Activated naive CD4-positive, alpha-beta T cell treated with anti-CD3 and anti-CD28 coated beads, Interleukin-2, amount 50 U/mL, for 24 hours (primary cell): ENCODE measurements at regions not wholly inside any gene's neighbourhood (a gene's known extent, or its start where the extent isn't known, plus 50 kb on each side); places are given as distances from the start of the nearest gene placed in this dataset.
"Not testable (repeated sequence)": the region's sequence is repeated elsewhere in the genome, so short reads cannot be mapped to it uniquely, and the experiment has no call there.

Experiments
- H3K27ac Mint-ChIP-seq: one replicate; pipeline ENCODE4 v1.8.0; 2021; ENCODE audit warnings: mild to moderate bottlenecking, mixed read lengths
- H3K27me3 Mint-ChIP-seq: one replicate; pipeline ENCODE4 v1.8.0; 2021; ENCODE audit warnings: mixed read lengths
- H3K36me3 Mint-ChIP-seq: one replicate; pipeline ENCODE4 v1.8.0; 2021; ENCODE audit warnings: mixed read lengths
- H3K4me1 Mint-ChIP-seq: one replicate; pipeline ENCODE4 v1.8.0; 2021; ENCODE audit warnings: mixed read lengths
- H3K4me3 Mint-ChIP-seq: one replicate; pipeline ENCODE4 v1.8.0; 2021; ENCODE audit warnings: mild to moderate bottlenecking, mixed read lengths
- H3K9me3 Mint-ChIP-seq: one replicate; pipeline ENCODE4 v1.8.0; 2021; ENCODE audit warnings: mixed read lengths

DNA sequence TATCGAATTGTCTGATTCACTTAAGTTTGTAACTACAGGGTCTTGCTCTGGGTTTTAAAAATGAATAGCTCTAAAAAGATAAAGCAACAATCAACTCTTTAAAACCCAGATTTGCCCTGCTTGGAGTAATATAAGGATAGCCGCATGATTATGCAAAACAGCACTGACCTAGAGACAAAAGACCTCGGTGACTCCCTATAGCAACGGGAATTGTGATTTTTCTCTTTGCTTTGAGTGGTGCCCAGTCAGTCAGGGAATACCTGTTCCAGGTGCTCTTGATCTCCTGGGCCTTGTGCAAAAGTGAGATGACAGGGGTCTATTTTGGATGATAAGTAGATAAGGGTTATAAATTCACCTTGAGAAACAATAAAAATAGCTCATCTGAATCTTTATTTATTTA is 336.3 kb upstream of the NOX3 start:
- Mint-ChIP-seq H3K9me3 (peaks cover 5% of the 10 kb centered on the region), H3K4me1 (no peaks in the 10 kb centered on the region), H3K27ac (no peak overlapping the region), H3K27me3 (peaks cover 1% of the 10 kb centered on the region), H3K4me3 (no peak overlapping the region), H3K36me3 (peaks cover 1% of the 10 kb centered on the region)

DNA sequence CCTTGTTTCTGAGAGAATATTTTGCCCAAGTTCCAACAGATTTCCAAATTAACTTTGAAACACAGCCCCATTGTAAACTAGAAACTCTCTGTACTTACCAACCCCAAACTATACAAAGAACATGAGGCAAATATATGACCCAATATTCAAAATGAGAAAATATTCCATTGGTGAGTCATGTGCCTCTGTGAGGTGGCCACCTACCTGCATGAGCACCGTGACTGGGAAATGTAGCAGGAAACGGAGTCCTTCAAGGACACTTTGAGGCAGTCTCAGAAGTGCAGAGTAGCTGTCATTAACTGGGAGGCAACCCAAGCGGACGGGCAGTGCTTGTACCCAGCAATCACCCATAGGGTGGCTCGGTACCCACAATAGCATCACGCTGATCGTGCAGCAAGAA is 335.5 kb upstream of the NOX3 start:
- H3K27me3 Mint-ChIP-seq: peaks cover 3% of the 10 kb centered on the region
- peaks cover 7% of the 10 kb centered on the region for H3K9me3 Mint-ChIP-seq
- peaks cover 2% of the 10 kb centered on the region for H3K36me3 Mint-ChIP-seq
- no peaks in the 10 kb centered on the region for H3K4me1 Mint-ChIP-seq
- H3K27ac Mint-ChIP-seq: no peak overlapping the region
- no peak overlapping the region for H3K4me3 Mint-ChIP-seq

DNA sequence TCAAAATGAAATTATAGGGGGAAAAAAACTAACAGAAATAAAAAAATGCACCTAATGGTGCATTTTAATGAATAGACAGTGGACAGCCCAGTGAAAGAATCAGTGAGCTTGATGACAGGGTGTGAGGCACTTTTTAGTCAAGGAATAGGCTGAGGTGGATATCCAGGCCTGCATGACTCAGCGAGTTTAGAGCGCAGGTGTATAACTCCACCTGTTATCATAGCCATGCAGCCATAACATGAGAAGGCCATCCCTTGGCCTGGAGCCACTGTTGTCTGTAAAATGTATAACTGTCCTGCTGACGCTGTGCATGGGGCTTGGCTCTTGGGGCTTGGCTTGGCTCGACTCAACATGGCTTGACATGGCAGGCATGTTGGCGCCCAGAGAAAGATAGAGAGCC is 331.5 kb upstream of the NOX3 start:
- H3K9me3 Mint-ChIP-seq: peaks cover 7% of the 10 kb centered on the region
- no peak overlapping the region for H3K4me3 Mint-ChIP-seq
- H3K4me1 Mint-ChIP-seq: no peaks in the 10 kb centered on the region
- peaks cover 3% of the 10 kb centered on the region for H3K27me3 Mint-ChIP-seq
- peaks cover 2% of the 10 kb centered on the region for H3K36me3 Mint-ChIP-seq
- no peak overlapping the region for H3K27ac Mint-ChIP-seq

DNA sequence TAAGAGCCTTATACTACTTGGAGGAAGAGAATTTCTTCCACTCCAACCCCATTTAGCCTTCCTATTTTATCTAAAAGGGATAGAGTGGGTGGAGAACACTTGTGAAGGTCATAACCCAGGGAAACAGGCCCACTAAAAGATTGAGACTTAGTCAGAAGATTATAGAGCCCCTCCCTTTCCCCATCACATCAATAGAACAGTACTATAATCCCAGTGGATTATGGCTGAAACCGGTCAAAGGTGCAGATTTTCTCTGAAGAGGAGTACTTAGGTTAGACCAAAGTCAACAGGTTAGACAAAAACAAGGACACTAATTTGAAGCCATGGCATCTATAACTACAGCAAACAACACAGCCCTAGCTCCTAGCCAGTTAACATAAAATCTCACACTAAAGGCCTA is 330.9 kb upstream of the NOX3 start:
- Mint-ChIP-seq H3K4me3 (no peak overlapping the region), H3K36me3 (peaks cover 2% of the 10 kb centered on the region), H3K27me3 (peaks cover 3% of the 10 kb centered on the region), H3K27ac (no peak overlapping the region), H3K9me3 (peaks cover 7% of the 10 kb centered on the region), H3K4me1 (no peaks in the 10 kb centered on the region)

DNA sequence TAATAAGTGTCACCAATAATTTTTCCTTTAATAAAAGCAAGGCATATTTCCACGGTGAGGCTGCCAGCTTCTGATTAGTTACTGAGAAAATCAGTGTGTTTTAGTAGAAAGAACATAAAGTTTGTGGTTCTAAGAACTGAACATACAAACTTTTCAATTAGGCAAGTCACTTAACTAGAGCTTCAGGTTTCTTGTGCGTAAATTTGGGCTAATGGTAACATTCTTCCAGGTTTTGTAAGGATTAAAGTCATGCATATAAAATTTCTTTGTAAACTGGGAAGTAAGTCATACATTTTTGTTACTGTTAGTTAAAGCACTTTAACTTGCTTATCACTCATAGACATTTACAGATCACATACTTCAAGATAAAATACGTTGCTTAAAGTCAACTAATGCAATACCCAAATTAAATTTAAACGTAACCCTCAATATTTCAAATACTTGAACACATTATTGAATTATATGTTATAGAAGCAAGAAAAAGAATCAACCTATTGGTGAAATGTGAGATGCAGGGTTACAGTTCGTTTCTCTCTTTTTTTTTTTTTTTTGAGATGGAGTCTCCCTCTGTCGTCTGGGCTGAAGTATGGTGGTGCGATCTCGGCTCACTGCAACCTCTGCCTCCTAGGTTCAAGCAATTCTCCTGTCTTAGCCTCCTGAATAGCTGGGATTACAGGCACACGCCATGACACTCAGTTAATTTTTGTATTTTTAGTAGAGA is 327.3 kb upstream of the NOX3 start:
- H3K27ac Mint-ChIP-seq: no peak overlapping the region
- H3K27me3 Mint-ChIP-seq: peaks cover 3% of the 10 kb centered on the region
- H3K4me1 Mint-ChIP-seq: no peaks in the 10 kb centered on the region
- no peak overlapping the region for H3K4me3 Mint-ChIP-seq
- peaks cover 2% of the 10 kb centered on the region for H3K36me3 Mint-ChIP-seq
- H3K9me3 Mint-ChIP-seq: peaks cover 7% of the 10 kb centered on the region

DNA sequence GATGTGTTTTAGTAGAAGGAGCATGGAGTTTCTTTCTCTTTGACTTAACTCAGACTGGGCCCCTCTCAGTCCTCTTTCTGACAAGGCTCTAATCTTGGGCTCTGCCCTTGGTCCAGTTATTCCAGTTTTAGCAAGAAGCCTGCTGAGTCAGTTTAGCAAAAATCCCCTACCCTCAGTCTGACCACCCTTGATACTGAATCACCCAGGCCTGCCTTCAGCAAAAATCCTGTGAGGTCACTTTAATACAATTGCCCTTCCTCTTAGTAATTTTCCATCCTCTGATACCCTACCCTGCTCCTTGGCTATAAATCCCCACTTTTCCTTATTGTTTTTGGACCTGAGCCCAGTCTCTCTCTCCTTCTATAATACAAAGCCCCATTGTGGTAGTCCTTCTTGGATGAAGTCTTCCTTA is 326.7 kb upstream of the NOX3 start:
- Mint-ChIP-seq H3K27ac (no peak overlapping the region), H3K4me1 (no peaks in the 10 kb centered on the region), H3K9me3 (peaks cover 7% of the 10 kb centered on the region), H3K4me3 (no peak overlapping the region), H3K36me3 (peaks cover 2% of the 10 kb centered on the region), H3K27me3 (peaks cover 3% of the 10 kb centered on the region)

DNA sequence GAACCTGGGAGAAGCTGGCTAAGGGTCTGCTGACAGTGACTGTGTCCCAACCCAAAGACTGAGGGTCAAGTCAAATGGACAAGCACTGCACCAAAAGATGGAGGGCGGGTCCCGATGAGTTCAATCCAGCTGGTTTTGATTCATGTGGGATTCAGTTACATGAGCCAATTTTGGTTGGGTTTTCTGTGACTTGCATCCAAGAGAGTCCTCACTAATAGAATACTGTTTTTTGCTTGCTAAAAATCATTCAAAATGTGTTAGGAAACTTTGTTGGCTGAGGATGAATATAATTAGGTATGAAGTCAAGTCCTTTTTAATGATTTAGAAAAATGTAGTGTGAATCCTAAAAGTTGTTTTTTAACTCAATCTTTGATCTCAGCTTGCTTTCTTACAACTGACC is 323.8 kb upstream of the NOX3 start:
- Mint-ChIP-seq H3K27ac (no peak overlapping the region), H3K27me3 (no peaks in the 10 kb centered on the region), H3K4me3 (no peak overlapping the region), H3K36me3 (no peaks in the 10 kb centered on the region), H3K9me3 (no peaks in the 10 kb centered on the region), H3K4me1 (no peaks in the 10 kb centered on the region)

DNA sequence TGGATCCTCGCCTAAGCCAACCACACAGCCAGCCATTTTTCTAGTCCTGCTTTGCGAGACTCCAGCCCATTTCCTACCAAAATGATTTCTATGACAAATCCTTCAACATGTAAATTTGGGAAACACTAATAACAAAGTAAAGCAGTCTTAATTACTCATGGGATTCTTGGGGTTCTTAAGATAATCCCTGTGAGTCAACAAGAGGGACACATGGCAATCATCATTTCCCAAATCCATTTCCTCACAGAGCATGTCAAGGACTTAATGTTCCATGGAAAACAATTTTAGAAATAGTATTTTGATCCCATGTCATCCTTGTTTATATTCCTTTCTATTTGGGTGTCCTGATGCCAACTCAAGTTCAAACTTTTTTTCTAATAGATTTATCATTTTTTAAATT is 322.7 kb upstream of the NOX3 start:
- Mint-ChIP-seq H3K27ac (no peak overlapping the region), H3K9me3 (no peaks in the 10 kb centered on the region), H3K27me3 (no peaks in the 10 kb centered on the region), H3K36me3 (no peaks in the 10 kb centered on the region), H3K4me3 (no peak overlapping the region), H3K4me1 (no peaks in the 10 kb centered on the region)

DNA sequence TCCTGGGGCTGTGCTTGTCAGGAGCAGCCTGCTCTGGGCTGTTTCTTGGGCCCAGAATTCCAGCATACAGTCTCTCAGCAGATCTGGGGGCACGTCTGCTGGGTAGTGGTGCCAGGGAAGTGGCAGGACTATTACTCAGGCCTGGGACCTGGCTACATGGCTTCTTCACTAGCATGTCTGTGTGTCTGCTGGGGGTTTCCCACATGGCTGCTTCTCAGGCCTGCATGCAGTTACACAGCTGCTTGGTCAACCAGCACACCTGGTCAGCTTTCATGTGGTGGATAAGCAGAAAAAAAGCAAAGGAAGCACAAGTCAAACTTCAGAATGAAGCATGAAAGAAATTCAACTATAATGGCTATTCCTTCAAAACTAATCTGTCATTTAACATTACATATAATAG is 316.2 kb upstream of the NOX3 start:
- Mint-ChIP-seq H3K4me1 (no peaks in the 10 kb centered on the region), H3K27me3 (no peaks in the 10 kb centered on the region), H3K4me3 (no peak overlapping the region), H3K36me3 (no peaks in the 10 kb centered on the region), H3K9me3 (peaks cover 5% of the 10 kb centered on the region), H3K27ac (no peak overlapping the region)

DNA sequence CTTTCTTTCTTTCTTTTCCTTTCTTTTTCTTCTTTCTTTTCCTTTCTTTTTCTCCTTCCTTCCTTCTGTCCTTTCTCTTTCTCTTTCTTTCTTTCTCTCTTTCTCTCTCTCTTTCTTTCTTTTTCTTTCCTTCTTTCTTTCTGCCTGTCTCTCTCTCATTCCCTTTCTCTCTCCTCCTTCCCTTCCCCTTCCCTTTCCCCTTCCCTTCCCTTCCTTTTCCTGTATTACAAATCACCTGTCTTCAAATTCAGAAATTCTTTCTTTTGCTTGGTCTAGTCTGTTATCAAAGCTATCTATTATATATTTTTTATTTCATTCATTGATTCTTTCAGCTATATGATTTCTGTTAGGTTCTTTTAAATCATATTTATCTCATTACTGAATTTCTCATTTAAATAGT is 315.2 kb upstream of the NOX3 start:
- Mint-ChIP-seq H3K27ac (peak overlapping the region; percentile 32), H3K4me3 (no peak overlapping the region), H3K4me1 (no peaks in the 10 kb centered on the region), H3K27me3 (no peaks in the 10 kb centered on the region), H3K9me3 (peaks cover 5% of the 10 kb centered on the region), H3K36me3 (no peaks in the 10 kb centered on the region)

DNA sequence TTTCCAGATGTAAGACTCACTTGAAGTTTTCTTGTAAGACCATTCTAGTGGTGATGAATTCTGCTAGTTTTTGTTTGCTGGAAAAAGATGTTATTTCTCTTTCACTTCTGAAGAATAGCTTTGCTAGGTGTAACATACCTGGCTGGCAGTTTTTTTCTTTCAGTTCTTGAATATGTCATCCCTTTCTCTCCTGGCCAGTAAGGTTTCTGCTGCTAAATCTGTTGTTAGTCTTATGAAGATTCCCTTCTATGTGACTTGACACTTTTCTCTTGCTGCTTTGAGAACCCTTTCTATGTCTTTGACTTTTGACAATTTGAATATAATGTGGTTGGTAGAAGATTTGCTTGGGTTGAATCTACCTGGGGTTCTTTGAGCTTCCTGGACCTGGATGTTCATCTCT is 314.7 kb upstream of the NOX3 start:
- H3K27ac Mint-ChIP-seq: no peak overlapping the region
- no peaks in the 10 kb centered on the region for H3K27me3 Mint-ChIP-seq
- H3K4me3 Mint-ChIP-seq: no peak overlapping the region
- peaks cover 5% of the 10 kb centered on the region for H3K9me3 Mint-ChIP-seq
- no peaks in the 10 kb centered on the region for H3K4me1 Mint-ChIP-seq
- H3K36me3 Mint-ChIP-seq: no peaks in the 10 kb centered on the region

DNA sequence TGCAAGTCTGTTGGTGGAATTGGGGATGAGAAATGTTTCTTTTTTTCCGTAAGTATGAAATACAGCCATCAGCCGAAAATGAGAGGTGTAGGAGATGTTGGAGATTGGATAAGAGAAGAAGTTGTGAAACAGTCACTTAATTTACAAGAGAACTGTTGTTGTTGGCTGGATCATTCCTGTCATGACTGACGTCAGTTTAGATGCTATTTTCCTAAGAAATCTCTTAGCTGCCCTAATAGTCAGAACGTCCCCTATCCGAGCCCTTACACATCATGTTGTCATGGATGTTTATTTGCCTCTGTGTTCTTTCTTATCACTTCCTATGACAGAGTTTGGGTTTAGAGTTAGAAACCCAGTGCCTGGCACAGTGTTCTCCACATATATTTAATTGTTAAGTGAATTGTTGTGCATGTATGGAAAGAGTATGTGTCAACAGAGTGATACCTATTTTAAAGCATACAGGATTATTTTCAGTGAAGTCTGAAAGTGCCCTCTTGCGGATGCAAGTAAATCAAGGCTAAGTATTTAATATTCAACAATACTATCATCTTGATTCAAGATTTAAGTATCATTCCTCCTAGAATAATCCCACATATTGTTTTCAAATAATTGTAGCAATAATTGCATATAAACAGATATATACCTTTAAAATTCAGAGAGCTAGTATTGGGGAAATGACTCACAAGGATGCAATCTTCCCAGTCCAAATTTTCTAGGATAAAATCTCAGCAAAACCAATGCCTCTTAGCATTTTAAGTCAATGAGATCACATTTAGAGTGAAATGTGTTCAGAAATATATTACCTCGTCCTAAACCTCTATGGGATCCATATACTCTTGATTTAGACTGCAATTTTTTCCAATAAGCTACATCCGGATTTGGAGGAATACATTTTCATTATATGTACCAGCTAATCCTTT is 309.9 kb upstream of the NOX3 start:
- no peaks in the 10 kb centered on the region for H3K4me1 Mint-ChIP-seq

DNA sequence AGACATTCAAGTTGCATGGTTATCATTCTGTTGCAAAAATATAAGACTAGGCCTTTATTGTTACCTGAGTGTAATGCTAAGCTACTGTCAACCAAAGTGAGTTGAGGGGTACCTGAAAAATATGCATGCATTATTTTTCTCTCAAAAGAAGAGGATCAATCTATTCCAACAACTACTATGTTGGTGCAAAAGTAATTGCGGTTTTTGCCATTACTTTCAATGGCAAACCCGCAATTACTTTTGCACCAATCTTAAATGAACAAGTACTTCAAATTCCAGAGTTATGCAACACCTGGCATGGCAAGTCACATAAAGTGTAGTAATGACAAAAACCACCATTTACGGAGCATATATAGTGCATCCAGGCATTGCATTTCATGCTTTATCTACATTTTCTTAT is 307.0 kb upstream of the NOX3 start:
- Mint-ChIP-seq H3K9me3 (no peaks in the 10 kb centered on the region), H3K4me3 (no peak overlapping the region), H3K27me3 (peaks cover 1% of the 10 kb centered on the region)

More for the DNA sequence above, 309.9 kb upstream of the NOX3 start:
- H3K9me3 Mint-ChIP-seq: no peaks in the 10 kb centered on the region
- no peaks in the 10 kb centered on the region for H3K27me3 Mint-ChIP-seq
- H3K4me3 Mint-ChIP-seq: no peak overlapping the region
- no peak overlapping the region for H3K27ac Mint-ChIP-seq
- no peaks in the 10 kb centered on the region for H3K36me3 Mint-ChIP-seq

DNA sequence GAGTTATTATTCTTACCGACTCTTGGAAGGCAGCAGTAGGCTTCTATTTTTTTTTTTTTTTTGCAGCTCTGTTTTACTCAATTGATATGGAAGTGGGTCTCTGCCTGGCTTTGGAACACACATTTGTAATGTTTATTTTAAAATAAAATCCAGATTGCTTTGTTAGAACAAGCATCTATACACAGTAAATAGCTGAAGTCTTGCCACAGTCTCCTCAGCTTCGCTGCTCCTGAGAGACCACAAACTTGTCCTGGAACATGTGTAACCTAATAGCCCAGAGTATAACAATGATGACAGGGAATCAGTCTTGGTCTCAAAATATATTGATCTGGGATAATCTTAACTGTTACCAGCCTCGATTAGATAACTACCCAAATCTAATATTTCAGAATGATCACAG is 299.8 kb upstream of the NOX3 start:
- peaks cover 5% of the 10 kb centered on the region for H3K27me3 Mint-ChIP-seq
- no peaks in the 10 kb centered on the region for H3K9me3 Mint-ChIP-seq
- peaks cover 1% of the 10 kb centered on the region for H3K36me3 Mint-ChIP-seq
- H3K4me3 Mint-ChIP-seq: no peak overlapping the region
- no peaks in the 10 kb centered on the region for H3K4me1 Mint-ChIP-seq
- no peak overlapping the region for H3K27ac Mint-ChIP-seq

More for the DNA sequence above, 307.0 kb upstream of the NOX3 start:
- H3K27ac Mint-ChIP-seq: no peak overlapping the region
- H3K36me3 Mint-ChIP-seq: no peaks in the 10 kb centered on the region
- H3K4me1 Mint-ChIP-seq: no peaks in the 10 kb centered on the region

DNA sequence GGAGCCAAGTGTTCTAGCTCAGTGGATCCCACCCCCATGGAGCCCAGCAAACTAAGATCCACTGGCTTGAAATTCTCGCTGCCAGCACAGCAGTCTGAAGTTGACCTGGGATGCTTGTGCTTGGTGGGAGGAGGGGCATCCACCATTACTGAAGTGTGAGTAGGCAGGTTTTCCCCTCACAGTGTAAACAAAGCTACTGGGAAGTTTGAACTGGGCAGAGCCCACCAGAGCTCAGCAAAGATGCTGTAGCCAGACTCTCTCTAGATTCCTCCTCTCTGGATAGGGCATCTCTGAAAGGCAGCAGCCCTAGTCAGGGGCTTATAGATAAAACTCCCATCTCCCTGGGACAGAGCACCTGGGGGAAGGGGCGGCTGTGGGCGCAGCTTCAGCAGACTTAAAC is 293.1 kb upstream of the NOX3 start:
- H3K27ac Mint-ChIP-seq, H3K36me3 Mint-ChIP-seq, H3K27me3 Mint-ChIP-seq, H3K4me3 Mint-ChIP-seq, H3K9me3 Mint-ChIP-seq, H3K4me1 Mint-ChIP-seq: not testable (repeated sequence)

DNA sequence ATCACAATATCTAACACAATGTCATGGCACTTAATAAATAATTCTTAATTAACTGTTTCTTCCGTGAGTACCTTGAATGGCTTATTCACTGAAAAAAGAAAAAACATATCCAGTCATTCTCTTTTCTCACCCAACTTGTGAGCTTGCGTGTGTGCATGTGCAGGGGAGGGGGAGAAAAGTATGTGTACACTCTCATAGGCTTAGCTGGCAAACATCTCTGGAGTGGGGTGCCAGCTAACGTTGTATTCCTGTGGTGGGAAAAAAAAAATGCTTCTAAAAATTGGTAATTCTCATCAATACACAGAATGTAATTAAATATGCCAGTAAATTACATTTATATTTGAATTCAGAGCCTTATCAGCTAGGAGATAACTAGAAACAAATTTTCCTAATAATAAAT is 291.9 kb upstream of the NOX3 start:
- H3K27me3 Mint-ChIP-seq: peaks cover 7% of the 10 kb centered on the region
- H3K9me3 Mint-ChIP-seq: no peaks in the 10 kb centered on the region
- H3K4me1 Mint-ChIP-seq: no peaks in the 10 kb centered on the region
- no peaks in the 10 kb centered on the region for H3K36me3 Mint-ChIP-seq
- H3K27ac Mint-ChIP-seq: no peak overlapping the region
- H3K4me3 Mint-ChIP-seq: no peak overlapping the region
